GM23338 (cell line): ENCODE measurements at regions not wholly inside any gene's neighbourhood (a gene's known extent, or its start where the extent isn't known, plus 50 kb on each side); places are given as distances from the start of the nearest gene placed in this dataset.

ENCODE experiments used
- ATAC-seq: fragments of 200-7000 bp; cut with Tn5 transposase; 3 replicates; pipeline ENCODE4 v1.9.1; 2020
- DNase-seq: peaks from one replicate; pipeline ENCODE4 v3.0.0-alpha.2; 2015; ENCODE audit warnings: low spot score
- H2AFZ ChIP-seq: fragments of 200-600 bp; sonication (generic); 2 replicates; pipeline ENCODE4 v1.8.0; 2016; ENCODE audit warnings: antibody characterized with exemption, mild to moderate bottlenecking, moderate library complexity
- H3F3A ChIP-seq: fragments of 200-600 bp; sonication (generic); replicated peaks from 2 replicates; pipeline ENCODE4 v1.8.0; 2017; ENCODE audit warnings: antibody characterized with exemption, mixed run types, low read depth
- H3K27ac ChIP-seq: fragments of 200-600 bp; sonication (generic); 2 replicates; pipeline ENCODE4 v1.6.1; 2016; ENCODE audit warnings: low read depth
- H3K27me3 ChIP-seq: fragments of 200-600 bp; sonication (generic); 2 replicates; pipeline ENCODE4 v1.8.0; 2016; ENCODE audit warnings: mild to moderate bottlenecking, mixed run types, moderate library complexity; ENCODE audit not compliant: insufficient read depth
- H3K36me3 ChIP-seq: fragments of 200-600 bp; sonication (generic); 2 replicates; pipeline ENCODE4 v1.8.0; 2016; ENCODE audit warnings: mild to moderate bottlenecking; ENCODE audit not compliant: insufficient read depth
- H3K4me1 ChIP-seq: fragments of 200-600 bp; sonication (generic); 2 replicates; pipeline ENCODE4 v1.8.0; 2016; ENCODE audit warnings: mild to moderate bottlenecking, moderate library complexity; ENCODE audit not compliant: insufficient read depth
- H3K4me2 ChIP-seq: fragments of 200-600 bp; sonication (generic); 2 replicates; pipeline ENCODE4 v1.7.1; 2017; ENCODE audit warnings: mixed run types
- H3K4me3 ChIP-seq: fragments of 200-600 bp; sonication (generic); 2 replicates; pipeline ENCODE4 v1.6.1; 2016; ENCODE audit warnings: mixed run types
- H3K79me2 ChIP-seq: fragments of 200-600 bp; sonication (generic); replicated peaks from 2 replicates; pipeline ENCODE4 v1.8.0; 2017; ENCODE audit warnings: mild to moderate bottlenecking; ENCODE audit not compliant: insufficient read depth
- H3K9me2 ChIP-seq: fragments of 200-600 bp; sonication (generic); 2 replicates; pipeline ENCODE4 v1.8.0; 2017; ENCODE audit not compliant: insufficient read depth
- H4K20me1 ChIP-seq: fragments of 200-600 bp; sonication (generic); replicated peaks from 2 replicates; pipeline ENCODE4 v1.8.0; 2017; ENCODE audit warnings: mild to moderate bottlenecking; ENCODE audit not compliant: insufficient read depth
- H3K27ac Mint-ChIP-seq: 2 replicates; pipeline ENCODE4 v1.8.0; 2020; ENCODE audit warnings: inconsistent platforms, mild to moderate bottlenecking, moderate library complexity, mixed read lengths
- H3K27me3 Mint-ChIP-seq: 3 replicates; pipeline ENCODE4 v1.8.0; 2022; ENCODE audit warnings: low read depth, mild to moderate bottlenecking, moderate library complexity, mixed read lengths, inconsistent platforms; ENCODE audit not compliant: insufficient read depth, poor library complexity
- H3K36me3 Mint-ChIP-seq: 3 replicates; pipeline ENCODE4 v1.8.0; 2021; ENCODE audit warnings: low read depth, mild to moderate bottlenecking, inconsistent platforms, moderate library complexity, mixed read lengths
- H3K4me1 Mint-ChIP-seq: 3 replicates; pipeline ENCODE4 v1.8.0; 2020; ENCODE audit warnings: mild to moderate bottlenecking, inconsistent platforms, mixed read lengths
- H3K4me3 Mint-ChIP-seq: 3 replicates; pipeline ENCODE4 v1.8.0; 2021; ENCODE audit warnings: moderate library complexity, mild to moderate bottlenecking, inconsistent platforms, mixed read lengths
- H3K9me3 Mint-ChIP-seq: 3 replicates; pipeline ENCODE4 v1.8.0; 2020; ENCODE audit warnings: moderate library complexity, mild to moderate bottlenecking, inconsistent platforms, mixed read lengths
- CTCF ChIP-seq, 2 experiments: fragments of 200-600 bp in 1 of 2; sonication (generic) in 1 of 2; conservative IDR thresholded peaks; 2 replicates each; pipeline versions ENCODE4 v1.5.1 to v1.6.1; 2016 to 2017; ENCODE audit warnings: antibody characterized with exemption in 2 of 2, low read depth in 2 of 2, mild to moderate bottlenecking in 2 of 2, moderate library complexity in 1 of 2
- EZH2 ChIP-seq: fragments of 200-600 bp; sonication (generic); IDR thresholded peaks from one replicate; pipeline ENCODE4 v1.8.0; 2017; ENCODE audit warnings: antibody characterized with exemption, mild to moderate bottlenecking, low read depth; ENCODE audit not compliant: unreplicated experiment
- JUNB ChIP-seq: IDR thresholded peaks from one replicate; pipeline ENCODE4 v1.6.1; 2016; ENCODE audit warnings: antibody characterized with exemption; ENCODE audit not compliant: unreplicated experiment
- NANOG ChIP-seq: IDR thresholded peaks from 2 replicates; pipeline ENCODE4 v1.6.1; 2016; ENCODE audit warnings: antibody characterized with exemption, borderline replicate concordance
- REST ChIP-seq: IDR thresholded peaks from one replicate; pipeline ENCODE4 v1.6.1; 2018; ENCODE audit warnings: antibody characterized with exemption; ENCODE audit not compliant: unreplicated experiment
- ZNF114 ChIP-seq: fragments of 250-450 bp; sonication (Bioruptor Pico); IDR thresholded peaks from 2 replicates; pipeline ENCODE4 v1.5.0; 2020; ENCODE audit warnings: mild to moderate bottlenecking, moderate library complexity
- ZNF462 ChIP-seq: fragments of 250-450 bp; sonication (Bioruptor Pico); IDR thresholded peaks from 2 replicates; pipeline ENCODE4 v1.5.0; 2020; ENCODE audit warnings: mild to moderate bottlenecking, moderate library complexity

- TF ChIP-seq REST, result no peak
These were observed 278.1 kb downstream of the ICE1 start (continued) for GRCh38 chr5:5700549-5700948.

- Mint-ChIP-seq H3K27me3 (peaks cover 7% of the 10 kb centered on the region), H3K36me3 (peaks cover 31% of the 10 kb centered on the region), H3K9me3 (peaks cover 47% of the 10 kb centered on the region), H3K4me3 (no peak overlapping the region), H3K27ac (peak overlapping the region; percentile 34; the same call in 1 of the 2 replicates), H3K4me1 (peaks cover 13% of the 10 kb centered on the region; the same call in 2 of the 3 replicates)
- H3K4me1 ChIP-seq, result peaks cover 9% of the 10 kb centered on the region
- H3K36me3 ChIP-seq, result peaks cover 11% of the 10 kb centered on the region
- H3K4me3 ChIP-seq, result no peak overlapping the region
- DNase-seq, result peak; percentile 75
- no peaks in the 10 kb centered on the region for H3K27me3 ChIP-seq
- TF ChIP-seq REST, result no peak
- no peak for TF ChIP-seq EZH2
- no peak for TF ChIP-seq JUNB
- TF ChIP-seq ZNF114, result no peak
- peak; percentile 69 to 84 for TF ChIP-seq CTCF (conservative IDR thresholded peaks at IDR 0.05; ENCODE audit: low read depth in 2 of 2)
- no peak for TF ChIP-seq NANOG
- no peak for TF ChIP-seq ZNF462 (CRISPR knock-in tag)
- peak; percentile 54; the same call in 2 of the 3 replicates for ATAC-seq
- no peak overlapping the region for H3K27ac ChIP-seq
- H3K9me2 ChIP-seq, result peaks cover 12% of the 10 kb centered on the region
- H3K79me2 ChIP-seq, result no peaks in the 10 kb centered on the region
- no peak overlapping the region for H3K4me2 ChIP-seq
- H4K20me1 ChIP-seq, result no peaks in the 10 kb centered on the region
- H2AFZ ChIP-seq, result 0 out of 2 replicates have a peak overlapping the region, but pooled peaks have one; percentile 57
- peaks cover 7% of the 10 kb centered on the region; the same call in 1 of the 2 replicates for H3F3A ChIP-seq
These were observed 276.6 kb downstream of the ICE1 start for GRCh38 chr5:5699062-5699461.
